HG03159 (cell line): ENCODE measurements at regions not wholly inside any gene's neighbourhood (a gene's known extent, or its start where the extent isn't known, plus 50 kb on each side); places are given as distances from the start of the nearest gene placed in this dataset.

ENCODE experiments used
- ATAC-seq: cut with Tn5 transposase; IDR thresholded peaks from one replicate; pipeline ENCODE4 v1.9.1; 2021; ENCODE audit warnings: mild to moderate bottlenecking, moderate library complexity; ENCODE audit not compliant: unreplicated experiment

- no peak for ATAC-seq
These were observed 59.7 kb upstream of the TNRC6C start for GRCh38 chr17:77898521-77899434.

DNA sequence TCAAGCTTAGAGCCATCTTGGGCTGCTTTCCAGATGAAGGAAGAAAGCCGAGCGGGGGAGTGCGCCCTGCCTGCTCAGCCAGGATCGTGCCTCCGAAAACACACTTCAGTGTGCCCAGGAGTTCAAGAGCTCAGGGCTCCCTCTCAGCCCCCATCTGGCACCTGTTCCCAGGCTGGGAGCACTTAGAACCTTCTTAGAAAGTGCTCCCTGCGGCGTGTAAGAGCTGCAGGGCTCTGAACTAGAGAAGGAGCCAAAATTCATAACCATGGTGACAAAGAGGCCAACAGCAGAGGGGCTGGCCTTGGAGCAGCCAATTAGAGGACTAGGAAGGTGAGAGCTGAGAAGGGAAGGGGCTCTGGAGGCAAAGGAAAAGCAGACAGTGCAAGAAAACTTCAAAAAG, 59.0 kb upstream of the TNRC6C start:
- ATAC-seq: no peak

DNA sequence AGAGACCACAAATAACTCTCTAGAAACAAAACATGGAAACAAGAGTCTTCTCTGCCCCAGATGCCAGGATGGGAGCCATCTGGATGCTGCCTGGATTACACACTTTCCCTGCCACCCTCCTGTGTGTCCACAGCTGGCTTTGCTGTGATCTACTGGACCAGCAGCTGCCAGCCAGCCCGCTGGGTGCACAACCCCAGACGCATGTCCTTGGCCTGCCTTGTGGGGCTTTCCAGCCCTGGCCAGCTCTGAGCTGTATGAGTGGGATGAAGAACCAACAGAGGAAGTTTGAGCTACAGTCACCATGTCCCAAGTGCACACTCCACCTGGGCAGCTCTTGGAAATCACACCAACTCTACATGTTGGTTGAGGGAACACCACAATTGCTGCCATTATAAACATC, 57.0 kb upstream of the TNRC6C start:
- ATAC-seq: no peak

- no peak for ATAC-seq
These were observed 53.2 kb upstream of the TNRC6C start for GRCh38 chr17:77905266-77905665.

DNA sequence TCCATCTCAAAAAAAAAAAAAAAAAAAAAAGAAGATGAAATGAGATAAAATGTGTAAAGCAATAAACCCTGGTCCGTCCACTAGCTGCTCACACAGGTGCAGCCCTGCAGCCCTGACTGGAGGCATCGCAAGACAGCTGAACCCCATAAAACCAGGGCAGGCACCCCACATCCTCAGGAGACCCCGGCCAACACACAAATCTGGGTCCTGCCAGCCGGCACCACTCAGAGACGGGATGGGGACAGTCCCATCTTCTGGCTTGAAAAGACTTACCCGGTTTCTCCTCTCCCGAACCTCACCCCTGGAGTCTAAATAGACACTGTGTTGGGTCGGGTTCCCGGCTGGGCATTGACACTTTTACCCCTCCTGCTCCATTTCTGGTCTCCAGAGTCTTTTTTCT, 52.7 kb upstream of the TNRC6C start:
- no peak for ATAC-seq

DNA sequence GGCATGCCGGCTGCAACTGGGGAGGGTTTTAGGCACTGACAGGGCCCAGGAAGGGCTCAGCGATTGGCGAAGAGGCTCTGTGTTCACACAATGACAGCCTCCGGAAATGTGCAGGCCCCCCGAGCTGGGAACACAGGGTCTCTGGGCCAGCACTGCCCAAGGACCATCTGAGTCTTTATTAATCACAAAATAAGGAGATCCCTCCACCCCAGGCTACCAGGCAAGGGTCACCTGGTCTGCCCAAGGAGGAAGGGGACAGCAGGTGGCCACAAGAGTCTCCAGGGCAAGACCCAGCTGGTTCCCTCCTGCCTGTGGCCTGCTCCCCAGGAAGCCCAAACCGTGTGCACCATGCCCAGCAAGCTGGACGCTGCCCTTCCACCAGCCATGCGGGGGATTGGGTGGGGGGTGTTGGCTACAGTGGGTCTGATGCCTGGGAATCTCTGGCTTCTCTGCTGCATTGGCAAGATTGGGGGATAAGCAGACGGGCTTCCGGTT, 52.1 kb upstream of the TNRC6C start:
- no peak for ATAC-seq

DNA sequence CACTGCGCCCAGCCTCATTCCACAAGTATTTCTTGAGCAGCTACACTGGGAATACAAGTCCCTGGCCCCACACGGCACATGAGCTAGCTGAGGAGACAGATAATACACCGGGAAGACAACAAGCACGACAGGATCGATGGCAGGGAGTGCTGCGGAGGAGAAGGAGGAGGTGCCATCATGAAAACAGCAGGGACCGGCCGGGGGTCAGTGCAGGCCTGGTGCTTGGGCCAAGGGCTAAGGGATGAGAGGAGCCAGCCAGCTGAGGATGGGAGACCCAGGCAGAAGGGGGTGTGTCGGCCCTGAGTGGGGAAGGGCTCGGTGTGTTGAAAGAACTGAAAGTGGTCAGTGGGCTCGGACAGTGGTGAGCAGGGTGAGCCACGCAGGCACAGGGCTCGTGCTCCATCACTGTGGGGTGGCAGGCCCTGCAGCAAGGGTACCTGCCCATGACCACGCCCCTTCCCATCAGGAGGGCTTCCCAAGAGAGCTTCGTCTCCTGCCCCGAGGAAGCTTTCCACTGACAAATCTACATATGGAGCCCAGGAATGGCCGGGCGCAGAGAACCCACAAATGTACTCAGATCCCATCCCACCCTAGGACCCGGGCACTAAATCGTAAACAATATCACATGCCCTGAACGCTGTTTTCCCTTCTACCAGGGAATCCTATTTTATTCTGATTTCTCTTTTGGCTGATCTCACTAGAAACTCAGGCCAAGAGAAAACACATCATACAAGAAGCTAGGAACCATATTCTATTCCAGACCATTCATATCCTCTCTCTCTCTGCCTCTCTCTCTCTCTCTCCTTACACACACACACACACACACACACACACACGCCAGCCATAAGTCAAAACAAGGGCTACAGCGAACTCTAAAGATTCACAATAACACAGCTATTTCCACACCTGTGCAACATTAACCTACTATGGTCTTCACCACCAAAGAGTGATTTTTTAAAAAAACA, 50.7 kb upstream of the TNRC6C start:
- no peak for ATAC-seq

DNA sequence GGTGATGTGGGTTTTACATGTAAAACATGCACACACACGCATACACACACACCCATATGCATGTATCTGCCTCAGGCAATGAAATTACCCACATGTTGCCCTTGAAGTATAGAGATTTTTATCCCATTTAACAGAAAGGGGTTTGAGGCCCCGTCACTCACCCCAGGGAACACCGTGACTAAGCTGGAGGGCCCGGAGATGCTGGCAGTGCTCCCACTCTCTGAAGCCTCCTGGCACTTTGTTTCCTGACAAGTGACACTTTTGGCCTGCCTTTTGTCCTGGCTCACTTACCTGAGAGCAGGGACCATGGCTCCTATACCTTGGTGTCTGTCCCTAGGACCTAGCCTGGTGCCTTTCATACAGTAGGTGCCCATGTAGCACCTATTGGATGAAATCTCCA, 50.0 kb upstream of the TNRC6C start:
- no peak for ATAC-seq
